Fibroblast of the aortic adventitia (primary cell): ENCODE measurements at regions not wholly inside any gene's neighbourhood (a gene's known extent, or its start where the extent isn't known, plus 50 kb on each side); places are given as distances from the start of the nearest gene placed in this dataset.

ENCODE experiments used
- DNase-seq: peaks from one replicate; pipeline ENCODE4 v3.0.0-alpha.2; 2010; ENCODE audit warnings: low read depth
- H3K4me3 ChIP-seq: 2 replicates; pipeline ENCODE4 v1.5.1; 2011; ENCODE audit warnings: low read depth, mild to moderate bottlenecking, control low read depth, low read length, moderate library complexity
- TF ChIP-seq, protein P1 (sequence below): IDR thresholded peaks from 2 replicates; pipeline ENCODE4 v1.5.1; 2011; ENCODE audit warnings: mild to moderate bottlenecking, low read length, control low read depth, inconsistent platforms; ENCODE audit not compliant: insufficient read depth

DNA sequence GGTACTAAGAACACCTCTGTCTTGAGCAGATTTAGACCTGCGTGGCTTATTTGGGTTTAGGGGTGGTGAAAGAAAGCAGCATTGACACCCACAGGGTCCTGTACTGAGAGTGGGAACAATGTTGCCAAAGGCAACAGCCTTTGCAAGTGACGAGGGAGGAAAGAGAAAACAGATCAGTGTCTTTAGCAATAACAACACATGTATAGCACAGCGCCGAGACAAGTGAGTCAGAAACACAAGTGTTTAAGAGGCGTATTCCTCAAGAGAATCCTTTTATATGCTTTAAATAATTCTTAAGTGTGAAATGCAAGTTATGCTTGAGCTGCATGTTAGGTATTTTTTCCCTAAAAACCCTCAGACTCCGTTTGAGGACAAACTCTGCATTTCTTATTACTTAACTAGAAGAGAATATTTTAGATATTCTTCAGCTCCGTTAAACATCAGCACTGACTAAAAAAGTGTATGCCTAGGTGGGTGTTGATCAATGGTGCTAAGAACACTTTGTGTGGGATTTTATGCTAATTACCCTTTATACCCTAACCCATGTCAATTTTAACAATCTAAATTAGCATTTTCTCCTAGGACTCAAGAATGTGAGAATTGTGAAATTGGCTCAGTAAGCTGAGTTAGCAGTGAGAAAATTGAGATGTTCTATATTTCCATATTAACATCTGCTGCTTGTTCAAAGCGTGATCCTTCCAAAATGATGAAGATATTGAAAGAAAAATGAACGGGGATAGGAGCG lies 1095.4 kb upstream of the CELF2 start:
- no peak overlapping the region for H3K4me3 ChIP-seq
- TF ChIP-seq, protein P1, sequence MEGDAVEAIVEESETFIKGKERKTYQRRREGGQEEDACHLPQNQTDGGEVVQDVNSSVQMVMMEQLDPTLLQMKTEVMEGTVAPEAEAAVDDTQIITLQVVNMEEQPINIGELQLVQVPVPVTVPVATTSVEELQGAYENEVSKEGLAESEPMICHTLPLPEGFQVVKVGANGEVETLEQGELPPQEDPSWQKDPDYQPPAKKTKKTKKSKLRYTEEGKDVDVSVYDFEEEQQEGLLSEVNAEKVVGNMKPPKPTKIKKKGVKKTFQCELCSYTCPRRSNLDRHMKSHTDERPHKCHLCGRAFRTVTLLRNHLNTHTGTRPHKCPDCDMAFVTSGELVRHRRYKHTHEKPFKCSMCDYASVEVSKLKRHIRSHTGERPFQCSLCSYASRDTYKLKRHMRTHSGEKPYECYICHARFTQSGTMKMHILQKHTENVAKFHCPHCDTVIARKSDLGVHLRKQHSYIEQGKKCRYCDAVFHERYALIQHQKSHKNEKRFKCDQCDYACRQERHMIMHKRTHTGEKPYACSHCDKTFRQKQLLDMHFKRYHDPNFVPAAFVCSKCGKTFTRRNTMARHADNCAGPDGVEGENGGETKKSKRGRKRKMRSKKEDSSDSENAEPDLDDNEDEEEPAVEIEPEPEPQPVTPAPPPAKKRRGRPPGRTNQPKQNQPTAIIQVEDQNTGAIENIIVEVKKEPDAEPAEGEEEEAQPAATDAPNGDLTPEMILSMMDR = no peak
- DNase-seq = no peak

DNA sequence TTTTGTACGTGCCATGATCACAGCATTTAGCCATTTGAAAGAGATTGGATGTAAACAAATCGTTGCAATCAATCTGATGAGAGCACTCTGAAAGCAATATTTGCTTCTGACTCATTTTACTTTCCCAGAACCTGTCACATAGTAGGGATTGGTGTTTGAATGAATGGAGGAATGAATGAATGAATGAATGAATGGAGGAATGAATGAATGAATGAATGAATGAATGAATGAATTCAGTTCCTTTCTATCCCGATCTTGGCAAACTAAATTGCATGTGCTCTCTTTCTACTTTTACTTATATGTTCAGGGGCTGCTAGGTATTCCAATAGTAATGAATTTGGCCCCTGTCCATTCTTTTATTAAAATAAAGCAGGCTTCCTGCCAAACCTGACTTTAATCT lies 1091.7 kb upstream of the CELF2 start:
- TF ChIP-seq, protein P1 = no peak
- DNase-seq = no peak
- H3K4me3 ChIP-seq = no peak overlapping the region

DNA sequence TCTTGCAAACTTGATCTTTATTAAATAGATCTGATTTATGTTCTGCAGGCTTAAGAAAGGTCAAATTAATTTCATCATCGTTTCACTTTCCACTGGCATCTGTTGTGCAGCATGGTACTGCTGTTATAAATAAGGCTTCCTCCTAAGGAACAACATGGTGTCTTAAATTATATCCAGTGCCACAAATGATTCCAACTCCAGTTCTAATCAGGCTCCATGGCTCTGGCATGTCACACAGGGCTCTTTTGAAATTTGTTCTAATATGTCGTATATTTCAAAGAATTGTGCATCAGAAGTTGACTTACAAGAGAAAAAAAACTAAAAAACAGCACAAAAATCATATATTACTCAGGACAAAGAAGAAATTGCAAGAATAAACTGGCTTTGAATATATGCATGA lies 1090.8 kb upstream of the CELF2 start:
- H3K4me3 ChIP-seq = no peak overlapping the region
- DNase-seq = no peak
- TF ChIP-seq, protein P1 = no peak

DNA sequence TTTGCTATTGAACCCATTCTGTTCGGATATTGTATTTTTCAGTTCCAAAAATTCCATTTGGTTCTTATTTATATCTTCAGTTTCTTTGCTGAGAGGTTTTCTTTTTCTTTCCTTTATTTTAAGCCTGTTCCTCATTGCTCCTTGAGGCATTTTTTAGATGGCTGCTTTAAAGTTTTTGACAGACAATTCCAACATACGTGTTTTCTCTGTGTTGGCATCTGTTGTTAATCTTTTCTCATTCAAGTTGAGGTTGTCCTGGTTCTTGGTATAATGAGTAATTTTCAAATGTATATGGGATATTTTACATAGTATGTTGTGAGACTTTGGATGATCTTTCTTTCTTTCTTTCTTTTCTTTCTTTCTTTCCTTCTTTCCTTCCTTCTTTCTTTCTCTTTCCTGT lies 1078.0 kb upstream of the CELF2 start:
- TF ChIP-seq, protein P1 = no peak
- DNase-seq = no peak
- no peak overlapping the region for H3K4me3 ChIP-seq

DNA sequence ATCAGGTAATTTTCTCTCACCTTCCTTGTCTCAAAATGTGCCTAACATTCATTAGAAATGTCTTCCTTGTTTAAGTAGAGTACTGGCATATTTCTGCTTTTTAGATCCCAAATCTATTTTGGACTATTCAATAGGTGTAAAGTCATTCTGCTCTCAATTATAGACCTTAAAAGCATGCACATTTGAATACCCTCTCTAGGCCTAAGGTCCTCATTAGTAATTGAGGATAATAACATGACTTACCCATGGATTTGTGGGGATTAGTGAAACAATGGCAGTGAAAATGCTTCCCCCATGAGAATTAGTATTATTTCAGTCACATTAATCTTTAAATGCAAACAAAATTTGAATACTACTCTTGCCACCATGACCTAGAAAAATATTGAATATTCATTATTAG lies 1073.0 kb upstream of the CELF2 start:
- no peak for DNase-seq
- TF ChIP-seq, protein P1 = no peak
- H3K4me3 ChIP-seq = no peak overlapping the region

DNA sequence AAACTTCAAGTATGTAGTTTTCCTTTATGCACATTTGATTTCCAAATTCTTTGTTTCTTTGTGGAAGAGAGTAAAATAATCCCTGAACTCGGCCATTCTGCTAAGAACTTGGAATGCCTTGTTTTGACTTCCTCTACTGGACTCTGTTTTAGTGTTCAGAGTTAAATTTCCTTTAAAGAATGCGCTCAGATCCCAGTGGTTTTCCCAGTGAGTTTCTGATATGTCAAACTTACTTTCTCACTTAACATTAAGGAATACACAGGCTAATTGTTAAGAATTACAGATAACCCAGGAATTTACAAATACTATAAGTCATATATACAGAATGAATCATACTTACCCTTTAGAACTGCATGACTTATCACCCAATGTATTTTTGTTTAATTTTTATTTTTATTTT lies 1067.6 kb upstream of the CELF2 start:
- DNase-seq = no peak
- no peak overlapping the region for H3K4me3 ChIP-seq
- TF ChIP-seq, protein P1 = no peak
